ENCODE measurements at regions not wholly inside any gene's neighbourhood (a gene's known extent, or its start where the extent isn't known, plus 50 kb on each side); places are given as distances from the start of the nearest gene placed in this dataset.

- H3K27ac ChIP-seq, result no peak overlapping the region
- no peak for TF ChIP-seq ZFX (IDR thresholded peaks at IDR 0.05)
- TF ChIP-seq, protein P1, sequence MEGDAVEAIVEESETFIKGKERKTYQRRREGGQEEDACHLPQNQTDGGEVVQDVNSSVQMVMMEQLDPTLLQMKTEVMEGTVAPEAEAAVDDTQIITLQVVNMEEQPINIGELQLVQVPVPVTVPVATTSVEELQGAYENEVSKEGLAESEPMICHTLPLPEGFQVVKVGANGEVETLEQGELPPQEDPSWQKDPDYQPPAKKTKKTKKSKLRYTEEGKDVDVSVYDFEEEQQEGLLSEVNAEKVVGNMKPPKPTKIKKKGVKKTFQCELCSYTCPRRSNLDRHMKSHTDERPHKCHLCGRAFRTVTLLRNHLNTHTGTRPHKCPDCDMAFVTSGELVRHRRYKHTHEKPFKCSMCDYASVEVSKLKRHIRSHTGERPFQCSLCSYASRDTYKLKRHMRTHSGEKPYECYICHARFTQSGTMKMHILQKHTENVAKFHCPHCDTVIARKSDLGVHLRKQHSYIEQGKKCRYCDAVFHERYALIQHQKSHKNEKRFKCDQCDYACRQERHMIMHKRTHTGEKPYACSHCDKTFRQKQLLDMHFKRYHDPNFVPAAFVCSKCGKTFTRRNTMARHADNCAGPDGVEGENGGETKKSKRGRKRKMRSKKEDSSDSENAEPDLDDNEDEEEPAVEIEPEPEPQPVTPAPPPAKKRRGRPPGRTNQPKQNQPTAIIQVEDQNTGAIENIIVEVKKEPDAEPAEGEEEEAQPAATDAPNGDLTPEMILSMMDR (conservative IDR thresholded peaks at IDR 0.05), result no peak
These were observed 228.3 kb downstream of the FOXO1 start for GRCh38 chr13:40438022-40438680.

- H3K27ac ChIP-seq, result no peak overlapping the region
- TF ChIP-seq ZFX (IDR thresholded peaks at IDR 0.05), result no peak
- TF ChIP-seq, protein P1 (conservative IDR thresholded peaks at IDR 0.05), result no peak
These were observed 227.2 kb downstream of the FOXO1 start for GRCh38 chr13:40438999-40439797.

DNA sequence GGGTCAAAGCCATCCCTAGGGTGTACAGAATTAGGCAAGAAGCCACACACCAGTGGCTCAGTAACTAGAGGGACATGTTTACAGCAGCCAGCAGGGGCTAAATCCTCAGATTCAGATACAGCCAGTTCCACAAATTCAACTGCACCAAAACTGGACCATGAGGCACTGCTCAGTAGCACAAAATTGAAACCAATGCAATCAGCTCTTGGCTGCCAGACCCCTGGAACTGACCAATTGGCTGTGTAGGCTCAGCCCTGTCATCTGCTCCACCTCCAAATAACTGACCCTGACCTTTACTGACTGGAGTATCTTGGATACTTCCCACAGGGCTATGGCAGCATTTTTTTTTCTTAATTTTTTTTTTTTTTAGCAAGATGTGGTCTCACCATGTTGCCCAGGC lies 226.5 kb downstream of the FOXO1 start:
- no peak overlapping the region for H3K27ac ChIP-seq
- TF ChIP-seq ZFX (IDR thresholded peaks at IDR 0.05), result no peak
- TF ChIP-seq, protein P1 (conservative IDR thresholded peaks at IDR 0.05), result no peak

GRCh38 chr13:40440990-40441820 lies 225.2 kb downstream of the FOXO1 start:
- no peak overlapping the region for H3K27ac ChIP-seq
- TF ChIP-seq ZFX (IDR thresholded peaks at IDR 0.05), result no peak
- TF ChIP-seq, protein P1 (conservative IDR thresholded peaks at IDR 0.05), result no peak

DNA sequence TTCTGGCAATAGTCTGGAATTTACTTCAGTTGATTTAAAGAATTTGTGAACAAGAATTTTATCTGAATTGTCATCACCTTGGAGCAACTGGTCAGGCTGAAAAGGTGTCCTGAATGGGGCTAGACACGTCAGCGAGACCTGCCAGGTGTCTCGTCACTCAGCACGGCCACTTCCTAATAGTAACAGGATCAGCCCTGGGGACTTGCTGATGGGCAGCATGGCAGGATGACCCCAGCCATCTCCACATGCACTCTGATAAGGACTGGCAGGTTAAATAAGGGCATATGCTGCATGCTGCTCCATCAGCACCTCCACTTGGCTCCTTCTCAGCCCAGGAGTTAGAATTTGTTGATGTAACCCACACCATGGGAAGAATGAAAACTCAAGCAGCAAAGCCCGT lies 224.2 kb downstream of the FOXO1 start:
- H3K27ac ChIP-seq, result no peak overlapping the region
- TF ChIP-seq, protein P1 (conservative IDR thresholded peaks at IDR 0.05), result no peak

DNA sequence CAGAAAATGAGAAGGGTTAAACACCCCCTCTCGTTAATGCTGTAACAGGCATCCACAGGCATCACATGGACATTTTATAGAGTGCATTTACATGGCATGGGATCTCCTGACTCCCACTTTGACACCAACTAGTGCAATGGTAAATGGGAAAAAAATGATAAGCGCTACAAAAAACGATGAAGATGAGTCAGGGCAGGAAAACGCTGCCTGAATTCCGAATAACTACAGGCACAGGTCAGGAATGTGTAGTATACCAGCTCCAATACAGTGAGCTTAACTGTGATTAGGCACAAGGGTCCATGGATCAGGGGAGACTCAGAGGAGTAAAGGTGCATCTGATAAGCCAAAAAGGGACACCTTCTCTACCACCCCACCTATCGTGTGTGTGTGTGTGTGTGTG lies 223.6 kb downstream of the FOXO1 start:
- TF ChIP-seq ZFX (IDR thresholded peaks at IDR 0.05), result no peak
- TF ChIP-seq, protein P1 (conservative IDR thresholded peaks at IDR 0.05), result no peak
- no peak overlapping the region for H3K27ac ChIP-seq

All from C4-2B (cell line).